Body of pancreas (tissue), 4 donors: ENCODE measurements at regions not wholly inside any gene's neighbourhood (a gene's known extent, or its start where the extent isn't known, plus 50 kb on each side); places are given as distances from the start of the nearest gene placed in this dataset.

Experiments
- CTCF ChIP-seq, 7 experiments: fragments of 450-650 bp in 4 of 7; fragments of 200-600 bp in 3 of 7; sonication (generic) in 3 of 7; IDR thresholded peaks; one replicate each; pipeline ENCODE4 v1.5.1; 2016 to 2019; ENCODE audit warnings: antibody characterized with exemption in 7 of 7
- POLR2A ChIP-seq, 3 donors: fragments of 450-650 bp; IDR thresholded peaks; one replicate each; pipeline ENCODE4 v1.6.1; 2016; ENCODE audit warnings: antibody characterized with exemption in 3 of 3, mild to moderate bottlenecking in 2 of 3

GRCh38 chr20:57952136-57952535, 242.3 kb upstream of the PMEPA1 start:
- TF ChIP-seq CTCF (IDR thresholded peaks at IDR 0.05) = no peak
- TF ChIP-seq POLR2A (IDR thresholded peaks at IDR 0.05) = no peak
